ENCODE measurements at regions not wholly inside any gene's neighbourhood (a gene's known extent, or its start where the extent isn't known, plus 50 kb on each side); places are given as distances from the start of the nearest gene placed in this dataset.

DNA sequence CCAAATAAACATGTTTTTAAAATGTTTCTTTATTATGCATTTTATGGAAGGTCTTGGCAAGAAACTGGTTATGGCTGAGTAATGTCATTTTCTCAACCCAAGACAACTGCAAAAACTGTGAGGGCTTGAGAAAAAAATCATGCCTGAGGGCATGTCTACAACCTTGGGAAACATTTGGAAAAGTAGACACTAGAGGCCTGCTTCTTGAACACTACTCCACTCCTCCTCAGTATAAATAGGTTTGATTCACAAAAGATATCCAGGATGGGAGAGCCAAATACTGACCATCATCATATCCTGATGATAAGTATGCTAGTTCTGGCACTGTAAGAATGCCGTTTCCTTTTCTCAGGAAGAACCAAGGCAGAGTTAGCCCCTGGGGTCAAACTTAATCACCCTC, 71.1 kb downstream of the OSR1 start:
- TF ChIP-seq, protein P1, sequence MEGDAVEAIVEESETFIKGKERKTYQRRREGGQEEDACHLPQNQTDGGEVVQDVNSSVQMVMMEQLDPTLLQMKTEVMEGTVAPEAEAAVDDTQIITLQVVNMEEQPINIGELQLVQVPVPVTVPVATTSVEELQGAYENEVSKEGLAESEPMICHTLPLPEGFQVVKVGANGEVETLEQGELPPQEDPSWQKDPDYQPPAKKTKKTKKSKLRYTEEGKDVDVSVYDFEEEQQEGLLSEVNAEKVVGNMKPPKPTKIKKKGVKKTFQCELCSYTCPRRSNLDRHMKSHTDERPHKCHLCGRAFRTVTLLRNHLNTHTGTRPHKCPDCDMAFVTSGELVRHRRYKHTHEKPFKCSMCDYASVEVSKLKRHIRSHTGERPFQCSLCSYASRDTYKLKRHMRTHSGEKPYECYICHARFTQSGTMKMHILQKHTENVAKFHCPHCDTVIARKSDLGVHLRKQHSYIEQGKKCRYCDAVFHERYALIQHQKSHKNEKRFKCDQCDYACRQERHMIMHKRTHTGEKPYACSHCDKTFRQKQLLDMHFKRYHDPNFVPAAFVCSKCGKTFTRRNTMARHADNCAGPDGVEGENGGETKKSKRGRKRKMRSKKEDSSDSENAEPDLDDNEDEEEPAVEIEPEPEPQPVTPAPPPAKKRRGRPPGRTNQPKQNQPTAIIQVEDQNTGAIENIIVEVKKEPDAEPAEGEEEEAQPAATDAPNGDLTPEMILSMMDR (IDR thresholded peaks at IDR 0.05; ENCODE audit: insufficient read depth, low read depth, low read length) = no peak
- no peak for DNase-seq (ENCODE audit: low read depth)
- no peak overlapping the region for H3K4me3 ChIP-seq (ENCODE audit: low read depth, low read length)

DNA sequence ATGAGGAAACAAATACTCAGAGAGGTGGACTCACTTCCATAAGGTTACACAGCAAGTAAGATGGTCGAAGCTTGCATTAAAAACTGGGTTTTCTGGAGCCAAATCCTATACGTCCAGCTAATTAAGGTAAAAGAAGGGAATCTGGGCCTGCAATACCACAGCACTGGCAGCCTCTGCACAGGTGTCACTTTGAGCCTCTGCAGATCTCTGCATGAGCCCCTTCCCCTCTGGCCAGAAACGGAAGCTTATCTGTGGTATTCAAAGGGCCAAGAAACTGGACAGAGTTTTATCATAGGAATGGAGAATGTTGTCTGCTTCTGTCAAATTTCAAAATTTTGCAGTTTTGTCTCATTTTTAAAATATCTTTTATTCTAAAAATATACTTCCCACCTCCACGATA, 76.1 kb downstream of the OSR1 start:
- TF ChIP-seq, protein P1 (IDR thresholded peaks at IDR 0.05; ENCODE audit: insufficient read depth, low read depth, low read length) = no peak
- DNase-seq (ENCODE audit: low read depth) = no peak
- H3K4me3 ChIP-seq (ENCODE audit: low read depth, low read length) = no peak overlapping the region

DNA sequence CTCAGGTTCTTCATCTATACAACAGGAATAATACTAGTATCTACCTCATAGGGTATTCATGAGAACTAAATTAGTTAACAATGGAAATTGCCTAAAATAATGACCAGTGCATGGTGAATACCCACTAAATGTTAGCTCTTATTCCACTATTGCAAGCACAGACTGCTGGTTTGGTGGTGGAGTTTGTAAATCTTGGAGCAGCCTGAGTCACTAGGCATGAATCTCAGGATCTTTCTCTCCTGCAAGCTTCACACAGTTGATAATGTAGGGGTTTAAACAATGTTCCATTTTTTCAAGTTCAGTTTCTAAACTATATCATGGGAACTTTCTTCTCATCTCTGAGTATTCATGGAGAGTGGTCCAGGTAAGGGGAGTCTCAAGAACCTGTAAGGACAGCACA, 84.0 kb downstream of the OSR1 start:
- TF ChIP-seq, protein P1 (IDR thresholded peaks at IDR 0.05; ENCODE audit: insufficient read depth, low read depth, low read length) = no peak
- DNase-seq (ENCODE audit: low read depth) = no peak
- no peak overlapping the region for H3K4me3 ChIP-seq (ENCODE audit: low read depth, low read length)

DNA sequence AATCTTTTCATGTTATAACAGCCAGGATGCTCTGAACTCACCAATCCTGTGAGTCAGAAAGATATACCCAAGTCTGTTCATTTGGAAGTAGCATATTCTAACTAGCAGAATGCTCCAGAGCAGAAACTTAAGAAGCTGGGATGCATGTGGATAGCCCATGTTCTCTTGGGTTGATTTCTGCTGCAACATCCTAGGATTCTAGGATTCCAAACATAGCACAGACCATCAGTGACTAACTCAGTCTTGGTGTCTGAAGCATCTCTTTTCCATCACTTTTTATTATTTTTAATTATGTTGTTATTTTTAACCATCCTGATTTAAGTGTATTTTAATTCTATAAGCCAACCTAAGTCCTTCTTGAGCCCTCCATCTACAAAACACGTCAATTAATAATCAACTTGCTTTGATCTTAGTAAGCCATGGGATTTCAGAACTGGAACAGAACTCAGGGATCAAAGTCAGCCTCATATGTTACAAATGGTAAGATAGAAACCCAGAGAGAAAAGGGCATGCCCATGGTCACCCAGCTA, 85.4 kb downstream of the OSR1 start:
- TF ChIP-seq, protein P1 (IDR thresholded peaks at IDR 0.05; ENCODE audit: insufficient read depth, low read depth, low read length) = no peak

DNA sequence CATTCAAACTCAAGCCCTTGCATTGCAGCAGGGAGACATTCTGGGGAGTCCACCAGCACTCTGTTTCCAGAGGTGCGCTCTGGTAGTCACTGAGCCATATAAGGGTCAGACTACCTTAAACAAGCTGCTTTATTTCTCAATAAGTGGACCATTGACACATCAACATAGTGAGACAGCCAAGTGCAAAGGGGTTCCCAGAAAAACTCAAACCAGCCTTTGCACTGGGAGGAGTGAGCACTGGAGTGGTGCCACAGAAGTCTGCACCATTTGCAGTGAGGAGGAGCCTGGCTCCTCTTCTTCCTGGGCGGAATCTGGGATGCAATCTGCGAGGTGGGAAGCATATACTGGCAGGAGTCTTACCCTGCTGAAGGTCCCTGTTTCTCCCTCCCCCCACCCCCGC, 86.4 kb downstream of the OSR1 start:
- H3K4me3 ChIP-seq (ENCODE audit: low read depth, low read length) = no peak overlapping the region
- TF ChIP-seq, protein P1 (IDR thresholded peaks at IDR 0.05; ENCODE audit: insufficient read depth, low read depth, low read length) = no peak
- no peak for DNase-seq (ENCODE audit: low read depth)

More for the DNA sequence above, 85.4 kb downstream of the OSR1 start:
- H3K4me3 ChIP-seq (ENCODE audit: low read depth, low read length) = no peak overlapping the region
- DNase-seq (ENCODE audit: low read depth) = no peak

DNA sequence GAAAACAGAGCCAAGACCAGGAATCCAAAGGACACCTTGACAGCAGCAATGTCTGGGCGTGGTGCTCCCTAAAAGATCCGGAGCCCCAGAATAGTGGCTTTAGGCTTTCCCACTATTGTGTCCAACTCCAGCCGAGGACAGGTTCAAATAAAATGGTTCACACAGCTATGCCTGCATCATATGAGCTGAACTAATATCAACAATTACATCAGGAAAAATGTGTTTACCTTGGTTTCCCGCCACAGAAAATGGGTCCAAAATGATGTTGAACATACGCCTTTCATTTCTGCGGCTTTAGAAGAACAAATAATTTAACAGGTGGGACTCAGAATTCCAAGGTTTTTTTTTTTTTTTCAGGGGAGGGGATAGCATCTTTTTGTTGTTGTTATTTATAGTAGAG, 93.6 kb downstream of the OSR1 start:
- TF ChIP-seq, protein P1 (IDR thresholded peaks at IDR 0.05; ENCODE audit: insufficient read depth, low read depth, low read length) = no peak
- DNase-seq (ENCODE audit: low read depth) = no peak
- H3K4me3 ChIP-seq (ENCODE audit: low read depth, low read length) = no peak overlapping the region

DNA sequence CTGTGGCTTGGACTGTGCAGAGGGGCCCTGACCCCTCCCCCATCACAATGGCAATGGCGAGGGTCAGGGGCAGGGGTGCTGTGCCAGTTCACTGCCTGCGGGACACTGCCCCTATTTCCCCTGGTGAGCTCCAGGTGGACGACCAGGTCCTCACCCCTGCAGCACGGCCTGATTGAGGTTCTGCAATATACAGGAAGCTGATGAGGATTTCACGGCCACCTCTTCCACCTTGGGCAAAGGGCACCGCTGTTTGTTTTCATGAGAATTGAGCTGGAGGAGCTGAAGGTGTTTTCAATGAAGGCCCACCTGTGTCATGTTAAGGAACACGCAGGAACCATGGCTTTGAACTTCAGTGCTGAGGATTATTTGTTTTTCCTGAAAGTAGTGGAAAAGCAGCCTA, 96.3 kb downstream of the OSR1 start:
- TF ChIP-seq, protein P1 (IDR thresholded peaks at IDR 0.05; ENCODE audit: insufficient read depth, low read depth, low read length) = no peak
- no peak overlapping the region for H3K4me3 ChIP-seq (ENCODE audit: low read depth, low read length)
- DNase-seq (ENCODE audit: low read depth) = no peak

All from fibroblast of villous mesenchyme (primary cell).